ENCODE measurements at regions not wholly inside any gene's neighbourhood (a gene's known extent, or its start where the extent isn't known, plus 50 kb on each side); places are given as distances from the start of the nearest gene placed in this dataset.

GRCh38 chr12:41743835-41744234, 400.8 kb downstream of the GXYLT1 start:
- no peak for DNase-seq

- DNase-seq: no peak
These were observed 405.6 kb downstream of the GXYLT1 start for GRCh38 chr12:41739066-41739465.

DNA sequence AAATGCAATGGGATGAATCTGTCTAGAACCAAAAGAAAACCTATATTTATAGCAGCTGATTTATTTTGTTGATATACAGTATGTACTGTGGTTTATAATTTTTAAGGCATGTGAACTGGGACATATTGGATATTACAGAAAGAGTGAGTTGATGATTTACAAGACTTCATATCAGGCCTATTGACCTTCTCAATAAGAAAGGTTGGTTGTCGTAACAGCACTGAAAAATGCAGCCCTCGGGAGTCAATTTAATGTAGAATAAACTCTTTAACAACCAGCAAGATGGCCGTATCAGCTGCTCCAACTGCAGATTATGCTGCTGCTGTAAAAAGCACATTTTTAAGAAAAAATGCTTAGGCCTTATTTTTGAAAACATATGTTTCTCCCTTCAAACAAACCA, 407.3 kb downstream of the GXYLT1 start:
- DNase-seq: no peak

- no peak for DNase-seq
These were observed 408.2 kb downstream of the GXYLT1 start for GRCh38 chr12:41736436-41736835.

DNA sequence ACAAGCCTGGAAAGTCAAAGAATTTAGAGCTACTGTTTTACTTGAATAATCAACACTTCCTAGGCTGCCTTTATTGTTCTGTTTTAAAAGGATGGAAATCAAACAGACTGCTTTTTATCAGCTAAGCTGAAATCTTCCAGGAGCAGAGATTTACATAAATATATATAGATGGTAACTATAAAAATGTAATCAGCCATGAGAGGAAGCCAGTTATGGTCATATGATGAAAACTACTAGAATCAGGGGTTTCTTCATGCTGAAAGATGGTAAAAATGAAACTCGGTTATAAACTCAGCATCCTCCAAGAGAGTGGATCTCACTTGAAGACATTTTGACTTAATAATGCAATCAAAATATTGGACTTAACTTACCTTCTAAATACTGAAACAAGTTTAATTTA, 413.0 kb downstream of the GXYLT1 start:
- DNase-seq: no peak

- DNase-seq: no peak
These were observed 413.6 kb downstream of the GXYLT1 start for GRCh38 chr12:41731061-41731460.

GRCh38 chr12:41724216-41724615, 420.5 kb downstream of the GXYLT1 start:
- DNase-seq: no peak

DNA sequence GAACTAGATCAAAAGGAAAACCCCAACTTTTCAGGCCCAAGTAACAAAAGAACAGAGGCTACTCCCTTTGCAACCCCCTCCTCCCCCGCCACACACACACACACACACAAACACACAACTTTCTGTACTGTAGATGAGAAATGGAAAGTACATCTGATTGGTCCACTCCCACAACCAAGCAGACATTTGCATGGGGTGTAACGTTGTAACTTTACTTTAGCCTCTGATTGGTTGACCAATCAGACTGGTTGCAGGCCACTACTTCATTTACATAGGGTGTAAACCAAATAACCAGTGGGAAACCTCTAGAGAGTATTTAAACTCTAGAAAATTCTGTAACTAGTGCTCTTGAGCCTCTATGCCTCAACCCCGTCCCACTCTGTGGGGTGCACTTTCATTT, 425.5 kb downstream of the GXYLT1 start:
- DNase-seq: no peak

- DNase-seq: no peak
These were observed 429.4 kb downstream of the GXYLT1 start for GRCh38 chr12:41715256-41715655.

DNA sequence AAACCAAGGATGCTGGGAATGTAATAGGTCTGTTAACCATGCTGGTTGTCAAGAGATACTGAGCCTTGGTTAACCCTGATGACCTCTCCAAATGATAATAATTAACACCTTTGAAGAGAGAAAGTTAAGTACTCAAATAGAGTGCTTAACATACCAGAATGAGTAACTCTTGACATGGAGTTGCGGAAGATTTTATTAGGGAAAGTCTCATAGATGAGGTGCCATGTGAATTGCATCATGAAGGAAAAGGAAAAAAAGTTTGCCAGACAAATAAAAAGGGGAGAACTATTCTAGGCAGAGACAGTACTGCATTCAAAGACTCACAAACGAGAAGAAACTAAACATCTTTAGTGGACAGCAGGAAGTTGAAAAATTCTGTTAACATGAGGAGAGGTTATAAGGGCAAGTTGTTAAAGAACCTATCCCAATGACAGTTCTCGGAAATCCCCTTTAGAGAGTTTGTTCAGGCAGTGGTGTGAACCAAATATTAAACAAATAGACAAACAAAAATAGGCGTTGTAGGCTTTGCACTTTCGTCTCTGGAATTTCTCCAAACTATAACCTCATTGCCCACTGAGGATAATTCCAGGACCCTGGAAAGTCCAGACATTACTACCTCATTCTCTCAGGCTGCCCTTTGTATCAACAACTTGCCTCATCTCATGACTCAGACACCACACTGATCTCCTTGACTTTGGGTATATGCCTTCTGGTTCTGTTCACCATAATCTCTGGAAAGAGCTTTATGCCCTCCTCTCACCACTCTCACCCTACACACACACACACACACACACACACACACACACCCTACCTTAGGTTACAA, 435.0 kb downstream of the GXYLT1 start:
- no peak for DNase-seq

GRCh38 chr12:41709012-41709411, 435.7 kb downstream of the GXYLT1 start:
- DNase-seq: no peak

DNA sequence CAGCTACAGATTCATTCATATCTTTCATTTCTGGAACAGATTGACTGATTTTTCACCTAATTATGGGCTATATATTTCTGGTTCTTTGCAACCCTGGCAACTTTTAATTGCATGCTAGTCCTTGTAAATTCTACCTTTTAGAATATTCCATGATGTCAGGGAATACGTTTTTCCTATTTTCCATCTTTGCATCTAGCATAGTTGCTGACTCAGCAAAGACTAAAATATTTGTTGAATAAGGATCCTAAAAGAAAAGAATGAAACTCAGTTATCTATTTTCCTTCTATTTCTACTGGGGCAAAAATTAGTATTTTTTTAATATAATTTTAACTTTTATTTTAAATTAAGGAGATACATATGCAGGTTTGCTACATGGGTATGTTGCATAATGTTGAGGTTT, 438.3 kb downstream of the GXYLT1 start:
- DNase-seq: no peak

DNA sequence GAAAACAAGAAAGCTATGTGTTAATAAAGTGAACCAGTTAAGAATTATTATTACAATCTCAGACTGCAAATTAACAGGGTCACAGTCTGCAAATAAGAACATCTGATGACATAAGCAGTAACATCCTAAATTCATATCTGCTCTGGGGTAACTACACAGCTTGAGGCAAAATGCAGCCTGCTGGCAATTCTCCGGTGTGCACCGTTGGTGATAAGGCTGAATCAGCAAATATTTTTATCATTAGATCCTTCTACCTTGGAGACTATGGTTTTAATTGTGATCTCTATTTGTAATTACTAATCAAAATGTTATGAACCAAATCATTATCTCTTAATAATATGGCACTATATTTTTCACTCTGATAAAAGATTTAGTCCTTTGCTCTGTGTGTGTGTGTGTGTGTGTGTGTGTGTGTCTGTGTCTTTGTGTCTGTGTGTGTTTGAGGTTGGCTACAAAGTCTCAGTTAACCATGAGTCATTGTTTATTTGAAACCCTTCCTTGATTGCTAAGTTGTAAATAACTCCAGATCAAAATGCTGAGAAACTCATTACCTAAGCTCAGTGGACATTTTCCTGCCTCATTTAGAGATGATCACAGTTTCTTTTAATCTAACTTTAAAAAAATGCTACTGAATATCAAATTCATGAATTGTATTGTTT, 442.6 kb downstream of the GXYLT1 start:
- no peak for DNase-seq

DNA sequence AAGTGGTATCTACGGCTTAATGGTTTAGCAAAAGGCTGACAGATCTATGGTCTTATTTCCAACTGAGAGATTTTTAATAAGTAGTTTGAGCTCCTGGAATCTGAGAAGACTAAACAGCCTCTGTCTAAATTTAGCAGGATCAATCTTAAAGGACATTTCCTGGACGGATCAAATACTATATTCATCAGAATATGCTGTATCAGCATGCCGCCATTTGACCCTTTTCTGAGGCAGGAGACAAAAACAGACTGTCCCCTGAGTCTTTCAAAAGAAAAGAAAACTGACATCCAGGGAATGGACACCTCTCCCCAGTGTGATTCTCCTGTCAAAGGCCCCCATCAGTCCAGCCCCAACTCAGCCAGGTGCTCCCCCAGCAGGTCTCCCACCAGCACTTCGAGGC, 443.7 kb downstream of the GXYLT1 start:
- no peak for DNase-seq

DNA sequence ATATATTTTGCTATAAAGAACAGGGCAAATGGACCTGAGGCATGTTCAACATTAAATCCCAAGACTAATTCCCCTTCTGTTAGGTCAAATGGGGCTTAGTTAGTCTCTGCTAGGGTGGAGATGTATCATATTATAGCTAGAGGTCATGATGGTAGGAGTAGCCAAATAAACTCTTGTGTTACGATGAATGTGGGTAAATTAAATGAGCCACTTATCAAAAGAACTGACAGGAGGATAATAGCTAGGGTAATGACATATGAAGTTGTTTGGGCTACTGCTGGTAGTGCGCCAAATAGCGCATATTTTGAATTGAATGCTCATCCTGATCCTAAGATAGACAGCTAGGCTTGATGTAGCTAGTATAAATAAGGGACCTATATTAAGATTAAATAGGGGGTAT, 445.0 kb downstream of the GXYLT1 start:
- no peak for DNase-seq

- no peak for DNase-seq
These were observed 447.5 kb downstream of the GXYLT1 start for GRCh38 chr12:41697161-41697560.

GRCh38 chr12:41684997-41685396, 459.7 kb downstream of the GXYLT1 start:
- DNase-seq: no peak

- DNase-seq: no peak
These were observed 461.0 kb downstream of the GXYLT1 start for GRCh38 chr12:41683513-41684240.

GRCh38 chr12:41683023-41683422, 461.7 kb downstream of the GXYLT1 start:
- DNase-seq: no peak

DNA sequence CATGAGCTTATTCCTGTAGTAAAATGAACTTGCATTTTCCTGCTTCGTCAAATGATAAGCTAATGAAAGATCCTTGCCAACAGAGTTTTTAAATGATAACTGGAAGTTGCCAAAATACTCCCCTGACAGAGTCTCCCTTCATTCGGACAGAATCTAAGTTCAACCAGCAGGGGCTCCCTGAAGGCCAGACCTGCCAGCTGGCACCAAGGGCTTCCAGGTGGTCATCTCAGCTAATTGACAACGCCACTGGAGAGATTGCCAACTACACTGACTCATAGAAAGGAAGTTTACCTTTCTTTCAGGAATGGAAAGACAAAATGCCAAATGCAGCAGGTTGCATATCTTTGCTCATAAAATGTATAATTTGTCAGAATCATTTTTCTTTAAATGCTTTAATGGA, 462.8 kb downstream of the GXYLT1 start:
- no peak for DNase-seq

GRCh38 chr12:41680155-41680554, 464.5 kb downstream of the GXYLT1 start:
- DNase-seq: no peak

DNA sequence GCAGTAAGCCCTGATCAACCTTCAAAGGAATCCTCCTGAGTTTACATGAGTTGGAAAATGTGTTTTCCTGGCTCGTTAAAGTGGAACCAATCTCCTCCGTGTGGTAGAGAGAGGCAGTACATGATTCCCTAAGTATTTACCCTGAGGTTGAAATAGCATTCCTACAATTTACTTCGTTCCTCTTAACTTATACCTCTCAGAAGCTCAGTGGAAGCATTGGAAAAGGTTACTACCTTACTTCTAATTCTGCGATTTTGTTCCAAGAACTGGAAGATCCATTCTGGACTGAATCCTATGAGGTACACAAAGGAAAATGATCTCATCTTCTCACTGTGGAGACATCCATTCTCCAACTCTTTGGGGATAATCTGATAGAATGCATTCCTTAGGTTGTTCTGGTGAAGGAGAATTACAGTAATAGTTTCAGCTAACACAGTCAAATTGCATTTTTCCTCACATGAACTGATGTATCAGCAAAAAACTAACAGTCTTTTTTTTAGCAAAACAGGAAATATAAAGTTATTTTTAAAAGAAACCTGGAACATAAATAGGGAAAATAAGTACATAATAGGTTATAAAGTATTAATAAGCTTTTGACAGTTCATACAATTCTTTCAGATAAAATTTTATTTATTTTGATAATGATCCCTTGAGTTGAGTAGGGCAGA, 475.6 kb downstream of the PDZRN4 start:
- no peak for DNase-seq

DNA sequence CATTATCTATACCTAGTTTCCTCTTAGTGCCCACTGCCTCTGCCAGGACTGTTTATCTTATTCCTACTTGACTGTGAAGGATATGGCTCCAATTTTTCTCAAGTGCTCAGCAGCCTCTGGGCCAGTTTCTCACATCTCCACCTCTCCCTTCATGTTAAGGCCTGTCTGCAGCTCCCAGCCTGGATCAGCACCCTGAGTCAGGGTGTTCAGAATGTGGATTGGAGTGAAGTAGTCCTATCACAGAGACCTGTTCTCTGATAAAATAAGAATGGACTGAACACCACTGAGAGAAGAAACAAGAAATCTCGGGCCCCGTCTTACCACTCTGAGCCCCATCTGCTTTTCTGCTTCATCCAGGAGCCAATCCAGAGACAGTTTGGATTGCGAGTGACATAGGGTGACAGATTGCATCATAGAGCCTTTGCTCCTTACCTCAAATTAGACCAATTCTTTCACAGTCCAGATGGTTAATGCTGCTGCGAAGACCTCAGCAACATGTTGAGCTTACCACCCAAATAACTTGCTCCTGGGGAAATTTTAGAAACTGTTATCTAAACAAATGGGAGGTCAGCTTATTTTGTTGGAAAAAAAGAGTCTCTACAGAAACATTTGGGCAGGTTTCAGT, 473.1 kb downstream of the PDZRN4 start:
- DNase-seq: no peak
